ENCODE measurements at regions not wholly inside any gene's neighbourhood (a gene's known extent, or its start where the extent isn't known, plus 50 kb on each side); places are given as distances from the start of the nearest gene placed in this dataset.

DNA sequence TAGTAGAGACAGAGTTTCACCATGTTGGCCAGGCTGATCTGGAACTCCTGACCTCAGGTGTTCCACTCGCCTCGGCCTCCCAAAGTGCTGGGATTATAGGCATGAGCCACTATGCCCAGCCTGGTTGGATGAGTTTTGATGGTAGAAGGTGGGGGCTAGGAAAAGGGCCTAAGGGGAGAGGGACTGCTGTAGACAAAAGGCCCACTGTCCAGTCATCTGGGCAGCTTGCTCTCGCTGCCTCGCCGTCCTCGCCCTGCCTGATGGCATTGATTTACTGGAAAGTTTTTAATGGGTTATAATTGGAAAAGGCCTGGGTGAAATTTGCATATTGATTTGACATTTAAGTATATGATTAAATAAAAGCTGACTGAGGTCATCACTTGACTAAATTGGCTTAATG, 175.1 kb upstream of the CSF3R start:
- TF ChIP-seq, protein P1, sequence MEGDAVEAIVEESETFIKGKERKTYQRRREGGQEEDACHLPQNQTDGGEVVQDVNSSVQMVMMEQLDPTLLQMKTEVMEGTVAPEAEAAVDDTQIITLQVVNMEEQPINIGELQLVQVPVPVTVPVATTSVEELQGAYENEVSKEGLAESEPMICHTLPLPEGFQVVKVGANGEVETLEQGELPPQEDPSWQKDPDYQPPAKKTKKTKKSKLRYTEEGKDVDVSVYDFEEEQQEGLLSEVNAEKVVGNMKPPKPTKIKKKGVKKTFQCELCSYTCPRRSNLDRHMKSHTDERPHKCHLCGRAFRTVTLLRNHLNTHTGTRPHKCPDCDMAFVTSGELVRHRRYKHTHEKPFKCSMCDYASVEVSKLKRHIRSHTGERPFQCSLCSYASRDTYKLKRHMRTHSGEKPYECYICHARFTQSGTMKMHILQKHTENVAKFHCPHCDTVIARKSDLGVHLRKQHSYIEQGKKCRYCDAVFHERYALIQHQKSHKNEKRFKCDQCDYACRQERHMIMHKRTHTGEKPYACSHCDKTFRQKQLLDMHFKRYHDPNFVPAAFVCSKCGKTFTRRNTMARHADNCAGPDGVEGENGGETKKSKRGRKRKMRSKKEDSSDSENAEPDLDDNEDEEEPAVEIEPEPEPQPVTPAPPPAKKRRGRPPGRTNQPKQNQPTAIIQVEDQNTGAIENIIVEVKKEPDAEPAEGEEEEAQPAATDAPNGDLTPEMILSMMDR (IDR thresholded peaks at IDR 0.05), result no peak
- TF ChIP-seq POLR2A (IDR thresholded peaks at IDR 0.05), result no peak
- no peak for TF ChIP-seq POLR2AphosphoS5 (IDR thresholded peaks at IDR 0.05)
